Activated CD8-positive, alpha-beta T cell treated with anti-CD3 and anti-CD28 coated beads, Interleukin-2, amount 10 ng/mL, durations not matched to agents 7 days and 5 days (primary cell): ENCODE measurements at regions not wholly inside any gene's neighbourhood (a gene's known extent, or its start where the extent isn't known, plus 50 kb on each side); places are given as distances from the start of the nearest gene placed in this dataset.
A peak's percentile ranks its signal among the peaks of the same experiment; 100 is the strongest.

Experiments
- ATAC-seq: fragments of 150-1000 bp; cut with Tn5 transposase; one replicate; pipeline ENCODE4 v1.10.0; 2021; ENCODE audit warnings: moderate library complexity
- CTCF ChIA-PET: fragments of 350-600 bp; sonication (Branson Sonifier 250); formaldehyde crosslinking; loops from one replicate; lab custom pipeline; 2021; ENCODE audit warnings: antibody characterized with exemption; lab: Charles Lee
- POLR2A ChIA-PET: fragments of 350-600 bp; sonication (Branson Sonifier 250); formaldehyde crosslinking; loops from one replicate; lab custom pipeline; 2021; ENCODE audit warnings: antibody characterized with exemption; lab: Charles Lee
- DNase-seq: peaks from one replicate; pipeline ENCODE4 v3.0.0-alpha.2; 2020
- H3K27ac Mint-ChIP-seq: one replicate; pipeline ENCODE4 v1.8.0; 2021; ENCODE audit warnings: mild to moderate bottlenecking, mixed read lengths
- H3K27me3 Mint-ChIP-seq: one replicate; pipeline ENCODE4 v1.8.0; 2021; ENCODE audit warnings: low read depth, mixed read lengths
- H3K36me3 Mint-ChIP-seq: one replicate; pipeline ENCODE4 v1.8.0; 2021; ENCODE audit warnings: low read depth, mixed read lengths
- H3K4me1 Mint-ChIP-seq: one replicate; pipeline ENCODE4 v1.8.0; 2021; ENCODE audit warnings: low read depth, mixed read lengths
- H3K4me3 Mint-ChIP-seq: one replicate; pipeline ENCODE4 v1.8.0; 2021; ENCODE audit warnings: mild to moderate bottlenecking, mixed read lengths
- H3K9me3 Mint-ChIP-seq: one replicate; pipeline ENCODE4 v1.8.0; 2022; ENCODE audit warnings: mixed read lengths; ENCODE audit not compliant: insufficient read depth

DNA sequence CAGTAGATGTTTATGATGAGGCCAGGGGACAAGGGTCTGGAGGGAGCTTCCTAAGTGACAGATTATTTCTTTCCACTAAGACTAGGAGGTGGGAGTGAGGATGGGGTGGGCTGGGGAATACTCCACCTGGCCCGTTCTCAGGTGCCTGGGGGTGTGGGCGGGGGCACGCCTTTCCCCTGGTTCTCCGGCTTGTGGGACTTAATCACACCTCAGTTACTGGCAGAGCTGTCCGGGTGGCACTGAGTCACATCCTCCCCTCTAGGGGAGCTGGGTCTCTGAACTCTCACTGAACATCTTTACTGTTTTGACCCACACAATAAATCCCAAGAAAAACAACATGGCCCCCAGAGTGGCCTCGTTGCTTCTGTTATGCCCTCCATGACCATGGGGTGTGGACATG lies 332.8 kb downstream of the MAF start:
- CTCF ChIA-PET, result no interaction called here
- no peak for ATAC-seq
- DNase-seq, result no peak
- Mint-ChIP-seq H3K36me3 (peaks cover 10% of the 10 kb centered on the region), H3K4me1 (peaks cover 63% of the 10 kb centered on the region), H3K27ac (peak overlapping the region; percentile 40), H3K27me3 (peaks cover 35% of the 10 kb centered on the region), H3K4me3 (no peak overlapping the region), H3K9me3 (no peaks in the 10 kb centered on the region)
- POLR2A ChIA-PET, result no interaction called here

DNA sequence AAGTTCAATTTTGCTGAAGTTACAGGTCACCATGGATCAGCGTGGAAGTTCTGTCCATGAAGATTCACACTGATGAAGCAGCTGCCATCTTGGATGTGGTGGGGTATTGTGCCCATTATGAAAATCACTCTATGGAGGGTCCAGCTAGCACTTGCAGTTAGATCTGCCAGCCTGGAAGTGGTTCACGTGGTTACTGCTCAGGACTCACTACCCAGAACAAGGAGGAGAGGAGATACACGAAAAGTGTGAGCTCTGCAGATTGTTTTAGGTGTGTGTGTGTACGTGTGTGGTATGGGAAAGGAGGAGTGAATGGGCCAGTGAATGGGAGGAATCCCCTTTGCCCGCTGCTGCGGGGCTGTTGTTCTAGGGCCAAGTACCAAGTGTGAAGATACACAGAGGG lies 333.4 kb downstream of the MAF start:
- H3K4me3 Mint-ChIP-seq, result no peak overlapping the region
- ATAC-seq, result no peak
- H3K36me3 Mint-ChIP-seq, result peaks cover 10% of the 10 kb centered on the region
- no peak for DNase-seq
- CTCF ChIA-PET, result interaction anchor here (1.3 kb wide), 1 partner anchor 20 kb away, joined by 3 read pairs; no protein-coding TSS in a partner anchor
- H3K9me3 Mint-ChIP-seq, result no peaks in the 10 kb centered on the region
- POLR2A ChIA-PET, result interaction anchor here (0.6 kb wide), 1 partner anchor 1723 kb away, joined by 3 read pairs; no protein-coding TSS in a partner anchor
- H3K27ac Mint-ChIP-seq, result peak overlapping the region; percentile 40
- H3K4me1 Mint-ChIP-seq, result peaks cover 58% of the 10 kb centered on the region
- H3K27me3 Mint-ChIP-seq, result peaks cover 35% of the 10 kb centered on the region

DNA sequence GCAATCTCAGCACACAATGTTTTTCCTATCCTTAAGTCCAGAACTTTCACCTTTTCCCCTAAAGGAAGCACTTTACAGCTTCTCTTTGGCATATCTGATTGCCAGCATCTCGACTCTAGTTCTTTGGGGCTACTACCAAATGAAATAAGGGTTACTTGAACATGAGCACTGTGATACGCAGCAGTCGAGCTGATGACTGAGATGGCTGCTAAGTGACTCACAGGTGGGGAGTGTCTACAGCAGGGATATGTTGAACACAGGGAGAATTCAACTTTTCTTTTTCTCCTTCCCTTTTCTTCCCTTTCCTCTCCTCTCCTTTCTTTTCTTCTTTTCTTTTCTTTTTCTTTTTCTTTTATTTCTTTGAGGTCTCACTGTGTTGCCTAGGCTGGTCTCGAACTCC lies 334.8 kb downstream of the MAF start:
- Mint-ChIP-seq H3K4me1 (peaks cover 48% of the 10 kb centered on the region), H3K9me3 (no peaks in the 10 kb centered on the region), H3K27ac (no peak overlapping the region), H3K27me3 (peaks cover 35% of the 10 kb centered on the region), H3K4me3 (no peak overlapping the region), H3K36me3 (peaks cover 10% of the 10 kb centered on the region)
- ChIA-PET CTCF (interaction anchor here (1.3 kb wide), 1 partner anchor 22 kb away, joined by 3 read pairs; no protein-coding TSS in a partner anchor), POLR2A (no interaction called here)
- DNase-seq, result no peak
- ATAC-seq, result no peak

DNA sequence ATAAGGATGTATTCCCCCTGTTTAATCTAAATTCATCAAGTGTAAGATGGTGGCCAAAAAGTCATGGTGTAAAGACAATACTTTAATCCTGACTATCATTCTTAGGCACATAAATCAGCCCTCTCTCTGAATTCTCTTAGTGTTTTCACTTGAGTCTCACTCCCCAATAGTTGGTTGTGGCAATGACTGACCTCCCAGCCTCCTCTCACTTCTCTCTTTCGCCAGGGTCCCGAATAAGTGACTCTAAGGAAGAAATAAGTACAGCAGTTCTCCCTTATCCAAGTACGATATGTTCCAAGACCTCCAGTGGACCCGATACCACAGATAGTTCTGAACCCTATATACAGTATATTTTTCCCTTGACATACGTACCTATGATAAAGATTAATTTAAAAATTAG lies 335.3 kb downstream of the MAF start:
- no peaks in the 10 kb centered on the region for H3K9me3 Mint-ChIP-seq
- no peak overlapping the region for H3K27ac Mint-ChIP-seq
- ChIA-PET CTCF (no interaction called here), POLR2A (no interaction called here)
- DNase-seq (no peak), ATAC-seq (no peak)
- H3K36me3 Mint-ChIP-seq, result peaks cover 10% of the 10 kb centered on the region
- H3K4me1 Mint-ChIP-seq, result peaks cover 43% of the 10 kb centered on the region
- H3K27me3 Mint-ChIP-seq, result peaks cover 35% of the 10 kb centered on the region
- no peak overlapping the region for H3K4me3 Mint-ChIP-seq

DNA sequence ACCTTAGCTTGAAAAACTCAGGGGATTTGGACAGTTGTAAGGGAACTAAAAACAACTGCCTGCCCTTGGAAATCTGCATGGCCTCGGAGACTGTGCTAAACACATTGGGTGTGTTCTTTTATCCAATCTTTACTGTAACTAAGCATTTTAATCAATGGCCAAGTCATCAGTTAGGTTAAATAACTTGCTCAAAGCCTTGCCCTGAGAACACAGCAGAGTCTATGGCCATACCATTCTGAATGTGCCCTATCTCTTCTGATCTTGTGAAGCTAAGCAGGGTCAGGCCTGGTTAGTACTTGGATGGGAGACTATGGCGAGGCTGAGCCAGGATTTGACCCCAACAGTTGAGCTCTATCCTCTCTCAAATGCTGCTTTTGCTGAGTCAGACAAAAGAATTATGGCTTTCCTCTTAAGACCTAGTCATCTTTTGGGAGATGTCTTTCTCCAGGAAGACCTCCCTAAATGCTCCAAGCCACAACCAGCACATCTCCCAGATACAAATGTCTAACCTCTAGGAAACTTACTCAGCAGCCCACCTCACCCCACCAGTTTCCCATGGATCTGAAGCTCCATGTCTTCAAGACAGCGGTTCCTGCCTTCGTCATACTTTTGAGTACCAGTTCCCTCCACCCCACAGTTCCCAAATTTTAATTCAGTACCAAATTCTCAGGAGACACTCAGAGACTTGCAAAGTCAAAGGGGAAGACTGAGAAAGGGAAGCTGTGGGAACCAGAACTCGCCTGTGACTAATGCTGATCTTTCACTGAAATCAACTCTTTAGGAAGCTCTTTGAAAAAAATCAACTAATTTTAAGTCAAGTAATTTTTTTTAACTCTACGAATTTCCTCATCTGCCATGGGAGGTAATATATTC lies 336.1 kb downstream of the MAF start:
- ATAC-seq, result no peak
- peaks cover 36% of the 10 kb centered on the region for H3K4me1 Mint-ChIP-seq
- ChIA-PET POLR2A (no interaction called here), CTCF (interaction anchor here (0.8 to 1.2 kb wide), 2 partner anchors 11 to 15 kb away, joined by 3 read pairs; no protein-coding TSS in a partner anchor)
- H3K4me3 Mint-ChIP-seq, result no peak overlapping the region
- no peaks in the 10 kb centered on the region for H3K9me3 Mint-ChIP-seq
- H3K36me3 Mint-ChIP-seq, result peaks cover 10% of the 10 kb centered on the region
- H3K27me3 Mint-ChIP-seq, result peaks cover 38% of the 10 kb centered on the region
- no peak overlapping the region for H3K27ac Mint-ChIP-seq
- DNase-seq, result no peak

DNA sequence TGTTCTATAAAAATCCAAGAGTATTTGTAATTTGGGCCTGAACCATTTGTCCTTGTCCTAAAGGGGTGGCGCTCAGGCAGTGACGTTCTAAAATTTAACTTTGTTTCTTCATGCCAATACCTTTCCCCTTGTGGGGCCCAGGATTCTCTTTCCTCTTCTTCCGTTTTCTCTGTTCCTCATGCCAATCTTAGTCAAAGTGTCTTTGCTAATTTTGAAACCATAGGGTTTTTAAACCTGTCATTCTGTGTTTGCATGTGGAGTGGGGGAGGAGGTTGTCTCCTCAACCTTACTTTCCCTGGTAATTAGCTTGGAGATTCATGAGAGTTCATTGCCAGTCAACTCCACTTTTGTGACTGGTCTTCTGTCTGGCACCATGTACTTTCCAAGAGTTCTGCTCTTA lies 337.1 kb downstream of the MAF start:
- CTCF ChIA-PET, result interaction anchor here (1.0 to 1.2 kb wide), 2 partner anchors 14 to 339 kb away, joined by 3 read pairs; no protein-coding TSS in a partner anchor
- peaks cover 42% of the 10 kb centered on the region for H3K27me3 Mint-ChIP-seq
- POLR2A ChIA-PET, result no interaction called here

More for the DNA sequence above, 337.1 kb downstream of the MAF start:
- no peak overlapping the region for H3K27ac Mint-ChIP-seq
- no peaks in the 10 kb centered on the region for H3K9me3 Mint-ChIP-seq
- no peak overlapping the region for H3K4me3 Mint-ChIP-seq
- H3K36me3 Mint-ChIP-seq, result peaks cover 7% of the 10 kb centered on the region
- peaks cover 26% of the 10 kb centered on the region for H3K4me1 Mint-ChIP-seq
- ATAC-seq, result no peak
- DNase-seq, result no peak
